Stimulated activated CD4-positive, alpha-beta T cell treated with anti-CD3 and anti-CD28 coated beads, Interleukin-4, amount 100 ng/mL, for 24 hours (primary cell): ENCODE measurements at regions not wholly inside any gene's neighbourhood (a gene's known extent, or its start where the extent isn't known, plus 50 kb on each side); places are given as distances from the start of the nearest gene placed in this dataset.
"Not testable (repeated sequence)": the region's sequence is repeated elsewhere in the genome, so short reads cannot be mapped to it uniquely, and the experiment has no call there.

Source experiments
- DNase-seq: peaks from one replicate; pipeline ENCODE4 v3.0.0-alpha.2; 2020

GRCh38 chr19:28614634-28615545, 598.1 kb downstream of the UQCRFS1 start:
- no peak for DNase-seq

- DNase-seq, result no peak
Measured at GRCh38 chr19:28612275-28612769, 600.6 kb downstream of the UQCRFS1 start.

- DNase-seq, result not testable (repeated sequence)
Measured at GRCh38 chr19:28611227-28611914, 601.6 kb downstream of the UQCRFS1 start.

GRCh38 chr19:28610731-28611130, 602.2 kb downstream of the UQCRFS1 start:
- no peak for DNase-seq

- DNase-seq, result no peak
Measured at GRCh38 chr19:28609944-28610343, 603.0 kb downstream of the UQCRFS1 start.

GRCh38 chr19:28609091-28609755, 603.7 kb downstream of the UQCRFS1 start:
- DNase-seq, result no peak

GRCh38 chr19:28608292-28608691, 604.7 kb downstream of the UQCRFS1 start:
- DNase-seq, result no peak

- no peak for DNase-seq
Measured at GRCh38 chr19:28607066-28607583, 605.8 kb downstream of the UQCRFS1 start.

- no peak for DNase-seq
Measured at GRCh38 chr19:28606269-28607032, 606.5 kb downstream of the UQCRFS1 start.

GRCh38 chr19:28605501-28606268, 607.3 kb downstream of the UQCRFS1 start:
- no peak for DNase-seq

GRCh38 chr19:28603453-28603852, 609.5 kb downstream of the UQCRFS1 start:
- DNase-seq, result no peak

- no peak for DNase-seq
Measured at GRCh38 chr19:28602675-28603298, 610.2 kb downstream of the UQCRFS1 start.

- DNase-seq, result no peak
Measured at GRCh38 chr19:28601723-28602440, 611.1 kb downstream of the UQCRFS1 start.

GRCh38 chr19:28598861-28599260, 614.1 kb downstream of the UQCRFS1 start:
- no peak for DNase-seq

- DNase-seq, result no peak
Measured at GRCh38 chr19:28596561-28597071, 616.3 kb downstream of the UQCRFS1 start.

- DNase-seq, result no peak
Measured at GRCh38 chr19:28595722-28596480, 617.0 kb downstream of the UQCRFS1 start.

GRCh38 chr19:28594737-28595136, 618.2 kb downstream of the UQCRFS1 start:
- DNase-seq, result no peak

- DNase-seq, result not testable (repeated sequence)
Measured at GRCh38 chr19:28589991-28590411, 623.0 kb downstream of the UQCRFS1 start.

GRCh38 chr19:28586474-28586873, 626.5 kb downstream of the UQCRFS1 start:
- no peak for DNase-seq
